HepG2 (cell line): ENCODE measurements at regions not wholly inside any gene's neighbourhood (a gene's known extent, or its start where the extent isn't known, plus 50 kb on each side); places are given as distances from the start of the nearest gene placed in this dataset.

ENCODE experiments used
- ATAC-seq: fragments of 200-7000 bp; cut with Tn5 transposase; 3 replicates; pipeline ENCODE4 v1.9.1; 2020; ENCODE audit warnings: mild to moderate bottlenecking, moderate library complexity
- BruUV-seq: library from RNA; stranded (reverse); fragments of 400-500 nt; replicated peaks from 2 replicates; lab custom pipeline; 2021; lab: Mats Ljungman, UMichigan
- CTCF ChIA-PET: fragments of 300-600 bp; formaldehyde crosslinking; extraction: SDS; loops from one replicate; lab custom pipeline; 2021; ENCODE audit warnings: low total read pairs, inconsistent platforms, low intra/inter-chr PET ratio; lab: Yijun Ruan, JAX
- POLR2A ChIA-PET: fragments of 350-600 bp; sonication (Branson Sonifier 250); formaldehyde crosslinking; loops from one replicate; lab custom pipeline; 2020; ENCODE audit warnings: antibody characterized with exemption, inconsistent platforms; lab: Yijun Ruan, JAX
- DNase-seq: peaks from one replicate; pipeline ENCODE4 v3.0.0-alpha.2; 2015; ENCODE audit warnings: low spot score
- FAIRE-seq: peaks from 3 replicates; lab custom pipeline; 2011; peaks lifted over from hg19 to GRCh38; lab: Jason Lieb, UNC
- H2AFZ ChIP-seq: one replicate; pipeline ENCODE4 v1.6.1; 2011; ENCODE audit warnings: low read length, inconsistent platforms
- H3K27ac ChIP-seq: fragments of 300-600 bp; 3 replicates; pipeline ENCODE4 v1.8.0; 2011; ENCODE audit warnings: mixed run types, mild to moderate bottlenecking, mixed read lengths, low read length, inconsistent platforms; ENCODE audit not compliant: insufficient read depth; ENCODE audit errors: extremely low read length
- H3K27me3 ChIP-seq, 2 experiments: fragments of 200-600 bp in 1 of 2; 2 replicates in 1 of 2; 3 replicates in 1 of 2; pipeline versions ENCODE4 v1.6.0 to v1.8.0; 2011; ENCODE audit warnings: low read length in 2 of 2, mild to moderate bottlenecking in 2 of 2, moderate library complexity in 2 of 2, inconsistent platforms in 1 of 2; ENCODE audit not compliant: insufficient read depth in 2 of 2, control insufficient read depth in 1 of 2
- H3K36me3 ChIP-seq, 2 experiments: fragments of 200-600 bp in 1 of 2; replicated peaks in 1 of 2; 2 replicates in 1 of 2; 3 replicates in 1 of 2; pipeline versions ENCODE4 v1.5.1 to v1.8.0; 2011; ENCODE audit warnings: low read length in 2 of 2, inconsistent platforms in 1 of 2; ENCODE audit not compliant: insufficient read depth in 2 of 2, control insufficient read depth in 1 of 2
- H3K4me1 ChIP-seq: 2 replicates; pipeline ENCODE4 v1.5.1; 2012; ENCODE audit warnings: low read length, inconsistent platforms; ENCODE audit not compliant: insufficient read depth
- H3K4me2 ChIP-seq: 2 replicates; pipeline ENCODE4 v1.6.0; 2011; ENCODE audit warnings: low read depth, low read length, inconsistent platforms
- H3K4me3 ChIP-seq, 3 experiments: fragments of 200-600 bp in 1 of 3; sonication (generic), shearing (Covaris generic) in 1 of 3; replicated peaks in 1 of 3; 2 replicates each; pipeline ENCODE4 v1.5.1; 2011 to 2016; ENCODE audit warnings: low read length in 3 of 3, inconsistent platforms in 2 of 3, low read depth in 2 of 3, mild to moderate bottlenecking in 2 of 3, control low read depth in 1 of 3, mixed read lengths in 1 of 3; ENCODE audit not compliant: insufficient read depth in 1 of 3
- H3K79me2 ChIP-seq: one replicate; pipeline ENCODE4 v1.6.1; 2011; ENCODE audit warnings: low read length, inconsistent platforms; ENCODE audit not compliant: insufficient read depth
- H3K9ac ChIP-seq: 2 replicates; pipeline ENCODE4 v1.6.0; 2011; ENCODE audit warnings: mild to moderate bottlenecking, low read depth, low read length, inconsistent platforms; ENCODE audit not compliant: insufficient read depth
- H3K9me3 ChIP-seq: 2 replicates; pipeline ENCODE4 v1.5.1; 2012; ENCODE audit warnings: mild to moderate bottlenecking, low read length
- H4K20me1 ChIP-seq: 2 replicates; pipeline ENCODE4 v1.6.0; 2011; ENCODE audit warnings: inconsistent platforms, mild to moderate bottlenecking, low read length, moderate library complexity; ENCODE audit not compliant: insufficient read depth
- DBP ChIP-seq: sonication (generic); formaldehyde crosslinking; IDR thresholded peaks from 2 replicates; pipeline ENCODE4 v1.4.0; 2020; ENCODE audit warnings: missing genetic modification reagents; ENCODE audit errors: not compliant biosample characterization
- IRF9 ChIP-seq: sonication (generic); formaldehyde crosslinking; IDR thresholded peaks from 2 replicates; pipeline ENCODE4 v1.8.0; 2022; ENCODE audit warnings: missing genetic modification reagents, mild to moderate bottlenecking, borderline replicate concordance
- MAFF ChIP-seq: IDR thresholded peaks from 2 replicates; pipeline ENCODE4 v1.6.1; 2011; ENCODE audit warnings: low read depth, low read length, improper control_type of control experiment
- NFAT5 ChIP-seq: sonication (generic); formaldehyde crosslinking; IDR thresholded peaks from 2 replicates; pipeline ENCODE4 v1.4.0; 2020; ENCODE audit warnings: missing genetic modification reagents
- SNRNP70 ChIP-seq: fragments of 200-400 bp; formaldehyde crosslinking; IDR thresholded peaks from 2 replicates; pipeline ENCODE4 v1.6.1; 2017; ENCODE audit warnings: mild to moderate bottlenecking, low read depth, low read length, moderate library complexity
- SP5 ChIP-seq: IDR thresholded peaks from 2 replicates; pipeline ENCODE4 v1.6.1; 2016; ENCODE audit warnings: low read depth, borderline replicate concordance
- TAF1 ChIP-seq: sonication (generic); formaldehyde crosslinking; IDR thresholded peaks from 2 replicates; pipeline ENCODE4 v1.4.0; 2020; ENCODE audit warnings: missing genetic modification reagents
- TRAFD1 ChIP-seq: sonication (generic); formaldehyde crosslinking; IDR thresholded peaks from 2 replicates; pipeline ENCODE4 v1.5.1; 2020; ENCODE audit warnings: missing genetic modification reagents, mild to moderate bottlenecking, borderline replicate concordance
- ZBTB1 ChIP-seq: sonication (generic); formaldehyde crosslinking; IDR thresholded peaks from 2 replicates; pipeline ENCODE4 v1.4.0; 2020; ENCODE audit warnings: missing genetic modification reagents, borderline replicate concordance
- ZNF501 ChIP-seq: sonication (generic); formaldehyde crosslinking; IDR thresholded peaks from 2 replicates; pipeline ENCODE4 v1.5.1; 2020; ENCODE audit warnings: mild to moderate bottlenecking, moderate library complexity, missing genetic modification reagents
- ZNF512 ChIP-seq: sonication (generic); formaldehyde crosslinking; IDR thresholded peaks from 2 replicates; pipeline ENCODE4 v1.4.0; 2020; ENCODE audit warnings: mild to moderate bottlenecking, missing genetic modification reagents
- ZNF614 ChIP-seq: IDR thresholded peaks from 2 replicates; pipeline ENCODE4 v1.6.1; 2018; ENCODE audit warnings: missing biosample characterization, missing genetic modification reagents, inconsistent platforms, borderline replicate concordance
- ZNF746 ChIP-seq: sonication (generic); formaldehyde crosslinking; IDR thresholded peaks from 2 replicates; pipeline ENCODE4 v1.8.0; 2022; ENCODE audit warnings: mild to moderate bottlenecking, missing genetic modification reagents
- ZNF841 ChIP-seq: sonication (generic); formaldehyde crosslinking; IDR thresholded peaks from 2 replicates; pipeline ENCODE4 v1.8.1; 2023; ENCODE audit warnings: missing genetic modification reagents, borderline replicate concordance
- ZZZ3 ChIP-seq: sonication (generic); formaldehyde crosslinking; IDR thresholded peaks from 2 replicates; pipeline ENCODE4 v1.4.0; 2020; ENCODE audit warnings: missing genetic modification reagents, mild to moderate bottlenecking, borderline replicate concordance
- WGBS: methylation state at CpG from one replicate; pipeline ENCODE4 v1.1.6; 2017; ENCODE audit warnings: low lambda C conversion rate; 5-methylcytosine and 5-hydroxymethylcytosine counted together
- in situ Hi-C: cut with HindIII; loops from 2 replicates; pipeline ENCODE4 v1.10.0; 2017; ENCODE audit warnings: low pct_unique_long_range_greater_than_20kb; ENCODE audit not compliant: extremely low pct_ligation_motif_present
- intact Hi-C: fragments of 100-400 bp; cut with micrococcal nuclease; formaldehyde crosslinking; loops from one replicate; pipeline ENCODE4 v1.10.0; 2022; ENCODE audit not compliant: unreplicated experiment

- no peak overlapping the region for H3K27ac ChIP-seq
- in situ Hi-C loops (no loop called here), intact Hi-C loops (no loop called here)
- CTCF ChIA-PET, result no interaction called here
- no peak overlapping the region for H3K9ac ChIP-seq
- H3K4me3 ChIP-seq, result no peak overlapping the region
- no peak overlapping the region for H2AFZ ChIP-seq
- POLR2A ChIA-PET, result no interaction called here
- no peaks in the 10 kb centered on the region for H3K4me1 ChIP-seq
- H3K27me3 ChIP-seq, result no peaks in the 10 kb centered on the region
- BruUV-seq, result no TSS peak
- no peaks in the 10 kb centered on the region for H3K36me3 ChIP-seq
- no peaks in the 10 kb centered on the region for H4K20me1 ChIP-seq
- no peak for DNase-seq
- ATAC-seq, result no peak
- no peaks in the 10 kb centered on the region for H3K9me3 ChIP-seq
- no peak for FAIRE-seq
- no peak overlapping the region for H3K4me2 ChIP-seq
- 22% methylated on average over 3 of the region's 3 CpGs for WGBS
- H3K79me2 ChIP-seq, result no peaks in the 10 kb centered on the region
- no peak for TF ChIP-seq ZNF746 (CRISPR knock-in tag)
- TF ChIP-seq SNRNP70, result no peak
- no peak for TF ChIP-seq ZNF512 (CRISPR knock-in tag)
- no peak for TF ChIP-seq TAF1 (CRISPR knock-in tag)
- no peak for TF ChIP-seq IRF9 (CRISPR knock-in tag)
- no peak for TF ChIP-seq ZZZ3
- TF ChIP-seq TRAFD1, result no peak
- TF ChIP-seq ZNF614, result no peak
- TF ChIP-seq DBP (CRISPR knock-in tag), result no peak
- no peak for TF ChIP-seq ZBTB1
- TF ChIP-seq MAFF, result no peak
- TF ChIP-seq SP5 (CRISPR knock-in tag), result no peak
- no peak for TF ChIP-seq ZNF501 (CRISPR knock-in tag)
- no peak for TF ChIP-seq ZNF841
- no peak for TF ChIP-seq NFAT5 (CRISPR knock-in tag)
These were observed 74.1 kb upstream of the PRICKLE1 start for GRCh38 chr12:42663621-42664020.
